ENCODE measurements at regions not wholly inside any gene's neighbourhood (a gene's known extent, or its start where the extent isn't known, plus 50 kb on each side); places are given as distances from the start of the nearest gene placed in this dataset.
"Not testable (repeated sequence)": the region's sequence is repeated elsewhere in the genome, so short reads cannot be mapped to it uniquely, and the experiment has no call there.

GRCh38 chr9:34793428-34793827 lies 83.5 kb upstream of the CCL21 start:
- no peak for DNase-seq (ENCODE audit: low read depth)

GRCh38 chr9:34783951-34784487 lies 74.1 kb upstream of the CCL21 start:
- DNase-seq (ENCODE audit: low read depth) = no peak

GRCh38 chr9:34782372-34782771 lies 72.4 kb upstream of the CCL21 start:
- no peak for DNase-seq (ENCODE audit: low read depth)

- DNase-seq (ENCODE audit: low read depth) = no peak
Observed at GRCh38 chr9:34777666-34778065, 67.7 kb upstream of the CCL21 start.

GRCh38 chr9:34773955-34774354 lies 64.0 kb upstream of the CCL21 start:
- DNase-seq (ENCODE audit: low read depth) = no peak

GRCh38 chr9:34773306-34773910 lies 63.5 kb upstream of the CCL21 start:
- DNase-seq (ENCODE audit: low read depth) = no peak

- DNase-seq (ENCODE audit: low read depth) = no peak
Observed at GRCh38 chr9:34771007-34771406, 61.1 kb upstream of the CCL21 start.

- DNase-seq (ENCODE audit: low read depth) = not testable (repeated sequence)
Observed at GRCh38 chr9:34767087-34767486, 57.2 kb upstream of the CCL21 start.

GRCh38 chr9:34760196-34761040 lies 50.5 kb upstream of the CCL21 start:
- DNase-seq (ENCODE audit: low read depth) = not testable (repeated sequence)
